Psoas muscle (tissue), 7 donors: ENCODE measurements at regions not wholly inside any gene's neighbourhood (a gene's known extent, or its start where the extent isn't known, plus 50 kb on each side); places are given as distances from the start of the nearest gene placed in this dataset.

Experiments used
- ATAC-seq, 4 donors: fragments of 200-7000 bp; cut with Tn5 transposase; one replicate each; pipeline ENCODE4 v1.9.1; 2020; ENCODE audit warnings: moderate library complexity in 3 of 4, mild to moderate bottlenecking in 2 of 4
- DNase-seq, 2 donors: peaks; one replicate each; pipeline ENCODE4 v3.0.0-alpha.2; 2020
- H3K27ac ChIP-seq: fragments of 200-600 bp; one replicate; pipeline ENCODE4 v1.8.0; 2022
- H3K27me3 ChIP-seq, 3 donors: fragments of 200-600 bp in 1 of 3; one replicate each; pipeline versions ENCODE4 v1.6.1 to v1.8.0; 2013 to 2022; ENCODE audit warnings: low read length in 2 of 3, mild to moderate bottlenecking in 2 of 3, moderate library complexity in 1 of 3; ENCODE audit not compliant: insufficient read depth in 3 of 3
- H3K36me3 ChIP-seq, 2 donors: fragments of 200-600 bp in 1 of 2; one replicate each; pipeline versions ENCODE4 v1.6.1 to v1.8.0; 2013 to 2022; ENCODE audit warnings: low read depth in 1 of 2, mild to moderate bottlenecking in 1 of 2, moderate library complexity in 1 of 2; ENCODE audit not compliant: insufficient read depth in 1 of 2
- H3K4me1 ChIP-seq: fragments of 200-600 bp; one replicate; pipeline ENCODE4 v1.8.0; 2022
- H3K4me3 ChIP-seq: fragments of 200-600 bp; one replicate; pipeline ENCODE4 v1.8.0; 2022; ENCODE audit warnings: mild to moderate bottlenecking
- H3K9me3 ChIP-seq: fragments of 200-600 bp; one replicate; pipeline ENCODE4 v1.8.0; 2022
- CTCF ChIP-seq: fragments of 200-600 bp; IDR thresholded peaks from one replicate; pipeline ENCODE4 v1.8.0; 2022; ENCODE audit warnings: antibody characterized with exemption
- WGBS, 3 donors: extraction: QIAGEN DNeasy Blood & Tissue Kit; methylation state at CpG; one replicate each; pipeline versions ENCODE4 v1.1.6 to v1.1.7; 2013; 5-methylcytosine and 5-hydroxymethylcytosine counted together
- intact Hi-C, 2 donors: fragments of 100-400 bp; cut with DNase I; formaldehyde crosslinking; loops; one replicate each; pipeline versions ENCODE4 v1.11.0 to v1.14.2; 2022
- donor health status: healthy with polysubstance abuse.
- donor health status: DM: no; HTN: no; CAD: no; lungs with moderate emphysema.
- donor health status: Bipolar disorder and iron deficiency.
- donor health status: healthy.
- donor health status: DM: yes; HTN: yes; CAD: no.
- donor health status: DM: no; HTN: no; CAD: no.
- donor health status: DM: yes; HTN: yes; CAD: no.

GRCh38 chr14:81682701-81683100, 149.0 kb upstream of the SEL1L start:
- Histone ChIP-seq H3K27me3 (no peaks in the 10 kb centered on the region), H3K27ac (no peak overlapping the region), H3K4me3 (no peak overlapping the region), H3K9me3 (no peaks in the 10 kb centered on the region), H3K36me3 (no peaks in the 10 kb centered on the region), H3K4me1 (no peaks in the 10 kb centered on the region)
- no peak for TF ChIP-seq CTCF
- intact Hi-C loops, result no loop called here
- 34 to 38% (median 37%) methylated on average over 2 of the region's 2 CpGs for WGBS, 3 donors
- no peak for DNase-seq
- no peak for ATAC-seq

GRCh38 chr14:81684696-81685095, 151.0 kb upstream of the SEL1L start:
- WGBS, 3 donors, result 91 to 97% (median 94%) methylated on average over 1 of the region's 1 CpG
- intact Hi-C loops, result no loop called here

GRCh38 chr14:81686512-81686911, 152.9 kb upstream of the SEL1L start:
- no peak for TF ChIP-seq CTCF
- WGBS, 3 donors, result 69 to 85% (median 76%) methylated on average over 4 of the region's 4 CpGs
- H3K27ac ChIP-seq, result no peak overlapping the region

More at GRCh38 chr14:81684696-81685095, 151.0 kb upstream of the SEL1L start:
- no peak for TF ChIP-seq CTCF
- Histone ChIP-seq H3K36me3 (no peaks in the 10 kb centered on the region), H3K27ac (no peak overlapping the region), H3K9me3 (no peaks in the 10 kb centered on the region), H3K4me1 (no peaks in the 10 kb centered on the region), H3K27me3 (no peaks in the 10 kb centered on the region), H3K4me3 (no peak overlapping the region)
- DNase-seq (no peak), ATAC-seq (no peak)

GRCh38 chr14:81691931-81692330, 158.3 kb upstream of the SEL1L start:
- TF ChIP-seq CTCF, result no peak
- H3K4me1 ChIP-seq, result no peaks in the 10 kb centered on the region
- no peak for DNase-seq
- WGBS, 3 donors, result 75 to 81% (median 76%) methylated on average over 3 of the region's 3 CpGs
- no peaks in the 10 kb centered on the region for H3K36me3 ChIP-seq
- H3K9me3 ChIP-seq, result no peaks in the 10 kb centered on the region
- H3K27me3 ChIP-seq, result no peaks in the 10 kb centered on the region
- intact Hi-C loops, result no loop called here
- no peak overlapping the region for H3K27ac ChIP-seq
- ATAC-seq, result no peak
- no peak overlapping the region for H3K4me3 ChIP-seq

More at GRCh38 chr14:81686512-81686911, 152.9 kb upstream of the SEL1L start:
- no peaks in the 10 kb centered on the region for H3K27me3 ChIP-seq
- no peak overlapping the region for H3K4me3 ChIP-seq
- H3K4me1 ChIP-seq, result no peaks in the 10 kb centered on the region
- DNase-seq, result no peak
- intact Hi-C loops, result no loop called here
- no peaks in the 10 kb centered on the region for H3K36me3 ChIP-seq
- no peak for ATAC-seq
- no peaks in the 10 kb centered on the region for H3K9me3 ChIP-seq

- Histone ChIP-seq H3K9me3 (no peaks in the 10 kb centered on the region), H3K27me3 (no peaks in the 10 kb centered on the region), H3K27ac (no peak overlapping the region), H3K36me3 (no peaks in the 10 kb centered on the region), H3K4me3 (no peak overlapping the region), H3K4me1 (no peaks in the 10 kb centered on the region)
- intact Hi-C loops, result no loop called here
- WGBS, 3 donors, result 48 to 68% (median 64%) methylated on average over 1 of the region's 1 CpG
- DNase-seq (no peak), ATAC-seq (no peak)
- no peak for TF ChIP-seq CTCF
Observed at GRCh38 chr14:81694419-81694818, 160.8 kb upstream of the SEL1L start.
